Fibroblast of lung (primary cell): ENCODE measurements at regions not wholly inside any gene's neighbourhood (a gene's known extent, or its start where the extent isn't known, plus 50 kb on each side); places are given as distances from the start of the nearest gene placed in this dataset.

ENCODE experiments used
- DNase-seq, 2 donors: peaks; one replicate each; pipeline versions ENCODE4 v3.0.0 to v3.0.0-alpha.2; 2010; ENCODE audit warnings: low read depth in 2 of 2
- H2AFZ ChIP-seq: 2 replicates; pipeline ENCODE4 v1.5.1; 2012; ENCODE audit warnings: low read length, control low read depth, inconsistent platforms
- H3K27ac ChIP-seq: 2 replicates; pipeline ENCODE4 v1.5.1; 2011; ENCODE audit warnings: low read length, control low read depth; ENCODE audit not compliant: insufficient read depth
- H3K27me3 ChIP-seq: 2 replicates; pipeline ENCODE4 v1.5.1; 2011; ENCODE audit warnings: mild to moderate bottlenecking, low read length; ENCODE audit not compliant: control insufficient read depth, insufficient read depth
- H3K36me3 ChIP-seq: 2 replicates; pipeline ENCODE4 v1.5.1; 2011; ENCODE audit warnings: low read length; ENCODE audit not compliant: control insufficient read depth, insufficient read depth
- H3K4me1 ChIP-seq: 2 replicates; pipeline ENCODE4 v1.5.1; 2011; ENCODE audit warnings: low read length; ENCODE audit not compliant: control insufficient read depth, insufficient read depth; ENCODE audit errors: extremely low read depth
- H3K4me2 ChIP-seq: 2 replicates; pipeline ENCODE4 v1.5.1; 2011; ENCODE audit warnings: low read length, control low read depth; ENCODE audit not compliant: insufficient read depth; ENCODE audit errors: extremely low read depth
- H3K4me3 ChIP-seq, 4 experiments: fragments of 200-600 bp in 1 of 4; sonication (generic) in 1 of 4; replicated peaks in 1 of 4; 2 replicates each; pipeline ENCODE4 v1.5.1; 2011 to 2016; ENCODE audit warnings: low read length in 4 of 4, low read depth in 3 of 4, mild to moderate bottlenecking in 3 of 4, control low read depth in 2 of 4, inconsistent platforms in 1 of 4, mixed read lengths in 1 of 4; ENCODE audit not compliant: insufficient read depth in 1 of 4; ENCODE audit errors: control extremely low read depth in 1 of 4
- H3K79me2 ChIP-seq: 2 replicates; pipeline ENCODE4 v1.5.1; 2012; ENCODE audit warnings: mild to moderate bottlenecking, low read length, inconsistent platforms; ENCODE audit not compliant: control insufficient read depth, insufficient read depth
- H3K9ac ChIP-seq: 2 replicates; pipeline ENCODE4 v1.5.1; 2011; ENCODE audit warnings: mild to moderate bottlenecking, low read length, control low read depth; ENCODE audit not compliant: insufficient read depth
- H3K9me3 ChIP-seq: 2 replicates; pipeline ENCODE4 v1.5.1; 2012; ENCODE audit warnings: low read depth, low read length; ENCODE audit not compliant: control insufficient read depth, insufficient read depth
- H4K20me1 ChIP-seq: 2 replicates; pipeline ENCODE4 v1.5.1; 2011; ENCODE audit warnings: low read length; ENCODE audit not compliant: control insufficient read depth, insufficient read depth; ENCODE audit errors: extremely low read depth
- EZH2 ChIP-seq: IDR thresholded peaks from 2 replicates; pipeline ENCODE4 v1.5.1; 2012; ENCODE audit warnings: low read length, control low read depth, mild to moderate bottlenecking; ENCODE audit errors: missing control alignments
- TF ChIP-seq, protein P1 (sequence below), 2 donors: IDR thresholded peaks in 1 of 2; conservative IDR thresholded peaks in 1 of 2; 1 replicate in 1 of 2; 2 replicates in 1 of 2; pipeline ENCODE4 v1.5.1; 2011 to 2012; ENCODE audit warnings: low read length in 2 of 2, control low read depth in 1 of 2, inconsistent platforms in 1 of 2, low read depth in 1 of 2, mild to moderate bottlenecking in 1 of 2

DNA sequence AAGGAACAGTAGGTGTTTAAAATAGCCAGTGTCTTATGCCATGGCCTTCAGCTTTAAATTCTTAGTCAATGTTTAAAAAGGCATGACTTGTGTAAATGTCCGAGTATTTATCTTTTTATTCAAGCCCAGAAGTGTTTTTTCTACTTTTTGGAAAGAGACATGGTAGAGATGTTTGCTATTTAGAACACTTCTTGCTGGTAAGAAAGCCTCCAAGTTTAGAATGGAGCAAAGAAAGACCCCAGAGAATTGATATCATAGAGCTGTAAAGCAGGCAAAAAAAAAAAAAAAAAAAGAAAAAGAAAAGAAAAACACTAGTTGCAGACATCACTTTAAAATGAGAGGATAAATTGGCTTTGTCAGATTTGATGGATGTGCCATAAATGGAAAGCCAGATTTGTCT, 375.1 kb downstream of the TMEM167A start:
- no peak for DNase-seq
- no peaks in the 10 kb centered on the region for H4K20me1 ChIP-seq

DNA sequence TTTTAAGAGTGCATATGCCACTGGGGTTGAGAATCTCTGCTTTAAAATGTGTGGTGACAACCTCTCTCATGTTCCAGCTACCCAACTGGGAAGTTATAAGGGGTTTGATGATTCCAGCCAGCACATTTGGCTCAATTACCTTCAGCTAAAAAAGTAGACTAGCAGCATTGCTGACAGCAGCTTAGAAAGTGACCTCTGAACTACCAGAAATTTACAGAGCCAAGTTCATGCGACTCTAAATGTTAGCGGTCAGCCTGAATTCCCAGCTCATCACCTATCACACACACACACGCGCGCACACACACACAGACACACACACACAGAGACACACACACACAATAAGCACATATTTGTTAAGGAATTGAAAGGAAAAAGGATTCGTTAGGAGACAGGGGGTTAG, 377.5 kb downstream of the TMEM167A start:
- no peak for DNase-seq
- H3K27ac ChIP-seq = no peak overlapping the region
- no peaks in the 10 kb centered on the region for H4K20me1 ChIP-seq
- no peak overlapping the region for H3K4me2 ChIP-seq
- H3K9me3 ChIP-seq = no peaks in the 10 kb centered on the region
- H3K27me3 ChIP-seq = no peaks in the 10 kb centered on the region
- no peaks in the 10 kb centered on the region for H3K4me1 ChIP-seq
- no peaks in the 10 kb centered on the region for H3K79me2 ChIP-seq
- TF ChIP-seq, protein P1, sequence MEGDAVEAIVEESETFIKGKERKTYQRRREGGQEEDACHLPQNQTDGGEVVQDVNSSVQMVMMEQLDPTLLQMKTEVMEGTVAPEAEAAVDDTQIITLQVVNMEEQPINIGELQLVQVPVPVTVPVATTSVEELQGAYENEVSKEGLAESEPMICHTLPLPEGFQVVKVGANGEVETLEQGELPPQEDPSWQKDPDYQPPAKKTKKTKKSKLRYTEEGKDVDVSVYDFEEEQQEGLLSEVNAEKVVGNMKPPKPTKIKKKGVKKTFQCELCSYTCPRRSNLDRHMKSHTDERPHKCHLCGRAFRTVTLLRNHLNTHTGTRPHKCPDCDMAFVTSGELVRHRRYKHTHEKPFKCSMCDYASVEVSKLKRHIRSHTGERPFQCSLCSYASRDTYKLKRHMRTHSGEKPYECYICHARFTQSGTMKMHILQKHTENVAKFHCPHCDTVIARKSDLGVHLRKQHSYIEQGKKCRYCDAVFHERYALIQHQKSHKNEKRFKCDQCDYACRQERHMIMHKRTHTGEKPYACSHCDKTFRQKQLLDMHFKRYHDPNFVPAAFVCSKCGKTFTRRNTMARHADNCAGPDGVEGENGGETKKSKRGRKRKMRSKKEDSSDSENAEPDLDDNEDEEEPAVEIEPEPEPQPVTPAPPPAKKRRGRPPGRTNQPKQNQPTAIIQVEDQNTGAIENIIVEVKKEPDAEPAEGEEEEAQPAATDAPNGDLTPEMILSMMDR (conservative IDR thresholded peaks at IDR 0.05 in 1 of 2, IDR thresholded peaks at IDR 0.05 in 1 of 2; ENCODE audit: low read depth in 1 of 2, low read length in 2 of 2) = no peak
- TF ChIP-seq EZH2 = no peak
- H3K4me3 ChIP-seq = no peak overlapping the region
- no peaks in the 10 kb centered on the region for H3K36me3 ChIP-seq
- no peak overlapping the region for H2AFZ ChIP-seq
- H3K9ac ChIP-seq = no peak overlapping the region

More for the DNA sequence above, 375.1 kb downstream of the TMEM167A start:
- no peak overlapping the region for H3K4me2 ChIP-seq
- no peak overlapping the region for H2AFZ ChIP-seq
- no peak overlapping the region for H3K4me3 ChIP-seq
- H3K36me3 ChIP-seq = no peaks in the 10 kb centered on the region
- H3K4me1 ChIP-seq = no peaks in the 10 kb centered on the region
- no peaks in the 10 kb centered on the region for H3K27me3 ChIP-seq
- H3K9me3 ChIP-seq = no peaks in the 10 kb centered on the region
- H3K27ac ChIP-seq = no peak overlapping the region
- TF ChIP-seq, protein P1 (conservative IDR thresholded peaks at IDR 0.05 in 1 of 2, IDR thresholded peaks at IDR 0.05 in 1 of 2; ENCODE audit: low read depth in 1 of 2, low read length in 2 of 2) = no peak
- TF ChIP-seq EZH2 = no peak
- no peaks in the 10 kb centered on the region for H3K79me2 ChIP-seq
- H3K9ac ChIP-seq = no peak overlapping the region

DNA sequence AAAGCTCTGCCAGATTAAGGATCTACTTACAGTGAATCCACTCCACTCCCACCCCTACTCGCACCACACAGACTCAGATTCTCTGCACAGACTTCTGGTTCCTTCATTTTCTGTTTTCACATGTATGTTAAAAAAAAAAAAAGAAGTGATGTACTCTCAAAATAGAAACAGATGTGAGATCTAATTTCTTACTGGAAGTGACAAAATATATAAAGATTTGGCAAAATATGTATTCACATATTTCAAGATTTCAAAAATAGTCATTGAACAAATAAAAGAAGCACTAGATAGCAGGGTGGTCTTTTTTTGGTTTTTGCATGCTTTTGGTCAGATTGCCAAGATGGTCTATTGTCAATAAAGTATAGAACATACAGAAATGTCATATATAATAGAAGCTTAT, 379.2 kb downstream of the TMEM167A start:
- Histone ChIP-seq H3K4me3 (no peak overlapping the region), H2AFZ (no peak overlapping the region), H3K9me3 (no peaks in the 10 kb centered on the region), H3K27ac (no peak overlapping the region), H4K20me1 (no peaks in the 10 kb centered on the region), H3K27me3 (no peaks in the 10 kb centered on the region), H3K36me3 (no peaks in the 10 kb centered on the region), H3K4me1 (no peaks in the 10 kb centered on the region), H3K9ac (no peak overlapping the region), H3K79me2 (no peaks in the 10 kb centered on the region), H3K4me2 (no peak overlapping the region)
- TF ChIP-seq EZH2 = no peak
- TF ChIP-seq, protein P1 (conservative IDR thresholded peaks at IDR 0.05 in 1 of 2, IDR thresholded peaks at IDR 0.05 in 1 of 2; ENCODE audit: low read depth in 1 of 2, low read length in 2 of 2) = no peak
- no peak for DNase-seq
